HUDEP-2 (cell line): ENCODE measurements at regions not wholly inside any gene's neighbourhood (a gene's known extent, or its start where the extent isn't known, plus 50 kb on each side); places are given as distances from the start of the nearest gene placed in this dataset.

ENCODE experiments used
- DNase-seq, 76 experiments: peaks; one replicate each; lab custom pipeline; 2025; ENCODE audit not compliant: unreplicated experiment in 76 of 76; lab: John Stamatoyannopoulos, UW

- no peak for DNase-seq
Observed at GRCh38 chr12:106001105-106001836, 137.5 kb downstream of the NUAK1 start.

GRCh38 chr12:106001837-106002218 lies 136.9 kb downstream of the NUAK1 start:
- DNase-seq: no peak

- no peak for DNase-seq
Observed at GRCh38 chr12:106003297-106003696, 135.5 kb downstream of the NUAK1 start.

- DNase-seq: no peak
Observed at GRCh38 chr12:106004289-106004688, 134.5 kb downstream of the NUAK1 start.

GRCh38 chr12:106006382-106006781 lies 132.4 kb downstream of the NUAK1 start:
- DNase-seq: no peak

- no peak for DNase-seq
Observed at GRCh38 chr12:106006940-106007339, 131.8 kb downstream of the NUAK1 start.

- DNase-seq: no peak
Observed at GRCh38 chr12:106010741-106011140, 128.0 kb downstream of the NUAK1 start.
